Lung (tissue), 11 donors: ENCODE measurements at regions not wholly inside any gene's neighbourhood (a gene's known extent, or its start where the extent isn't known, plus 50 kb on each side); places are given as distances from the start of the nearest gene placed in this dataset.

Experiments used
- ATAC-seq: fragments of 200-7000 bp; cut with Tn5 transposase; one replicate; pipeline ENCODE4 v1.9.1; 2020; ENCODE audit warnings: moderate number of reproducible peaks; ENCODE audit not compliant: insufficient read depth, low FRiP score
- DNase-seq, 3 donors: peaks; one replicate each; pipeline ENCODE4 v3.0.0-alpha.2; 2013 to 2017
- H3K27ac ChIP-seq, 2 donors: one replicate each; pipeline ENCODE4 v1.5.1; 2013; ENCODE audit warnings: mild to moderate bottlenecking in 2 of 2, moderate library complexity in 2 of 2, control low read depth in 1 of 2, inconsistent platforms in 1 of 2, low read depth in 1 of 2, low read length in 1 of 2
- H3K27me3 ChIP-seq, 3 donors: one replicate each; pipeline ENCODE4 v1.5.1; 2013; ENCODE audit warnings: low read length in 2 of 3; ENCODE audit not compliant: control insufficient read depth in 3 of 3, insufficient read depth in 3 of 3
- H3K36me3 ChIP-seq, 4 donors: one replicate each; pipeline ENCODE4 v1.5.1; 2013; ENCODE audit warnings: low read length in 4 of 4, mild to moderate bottlenecking in 1 of 4, moderate library complexity in 1 of 4; ENCODE audit not compliant: control insufficient read depth in 4 of 4, insufficient read depth in 4 of 4
- H3K4me1 ChIP-seq, 5 donors: one replicate each; pipeline ENCODE4 v1.5.1; 2013; ENCODE audit warnings: low read length in 5 of 5, mild to moderate bottlenecking in 2 of 5, moderate library complexity in 1 of 5; ENCODE audit not compliant: control insufficient read depth in 5 of 5, insufficient read depth in 5 of 5
- H3K4me3 ChIP-seq: one replicate; pipeline ENCODE4 v1.5.1; 2013; ENCODE audit warnings: mild to moderate bottlenecking, control low read depth, moderate library complexity
- H3K9ac ChIP-seq, 2 donors: one replicate each; pipeline ENCODE4 v1.5.1; 2013; ENCODE audit warnings: low read length in 2 of 2, control low read depth in 1 of 2; ENCODE audit not compliant: insufficient read depth in 1 of 2
- H3K9me3 ChIP-seq, 4 donors: one replicate each; pipeline ENCODE4 v1.5.1; 2013; ENCODE audit warnings: low read length in 3 of 4, mild to moderate bottlenecking in 1 of 4, moderate library complexity in 1 of 4; ENCODE audit not compliant: control insufficient read depth in 4 of 4, insufficient read depth in 3 of 4
- WGBS, 2 donors: extraction: QIAGEN DNeasy Blood & Tissue Kit; methylation state at CpG; one replicate each; pipeline ENCODE4 v1.1.7; 2013; 5-methylcytosine and 5-hydroxymethylcytosine counted together
- TF ChIP-seq, protein P1 (sequence below): IDR thresholded peaks from 2 replicates; pipeline ENCODE4 v1.5.1; 2012; ENCODE audit warnings: mild to moderate bottlenecking; ENCODE audit errors: control extremely low read depth, extremely low read depth
- donor health status: control.
- donor health status: control.
- donor health status: Bipolar disorder and iron deficiency.
- donor health status: healthy.
- donor health status: DM: yes; HTN: yes; CAD: no.

DNA sequence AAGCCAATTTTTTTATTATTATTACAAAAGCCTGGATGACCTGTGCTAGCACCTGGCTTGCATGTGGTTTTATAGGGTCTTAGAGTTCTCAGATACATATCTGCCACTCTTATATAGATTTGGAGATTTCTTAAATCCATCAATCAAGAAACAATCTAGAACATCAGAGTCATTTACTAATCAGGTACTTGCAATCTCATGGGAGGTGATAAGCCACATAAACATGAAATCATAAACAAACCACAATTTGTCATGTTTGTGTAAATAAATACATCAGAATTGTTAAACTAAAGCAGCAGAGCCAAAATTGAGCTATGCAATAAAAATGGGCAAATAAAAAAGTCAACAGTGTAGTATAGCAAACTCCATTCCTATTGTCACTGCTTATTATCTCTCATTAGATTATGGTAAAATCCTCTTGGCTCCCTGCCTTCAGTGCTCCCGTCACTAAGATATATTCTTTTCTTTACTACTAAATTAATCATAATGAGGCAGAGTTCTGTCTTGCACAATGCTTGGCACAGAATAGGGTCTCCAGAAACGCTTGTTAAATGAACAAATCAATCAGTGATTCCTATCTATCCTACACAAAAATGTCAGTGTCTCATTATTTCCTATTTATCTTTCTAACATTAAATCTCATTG lies 108.7 kb upstream of the TTC29 start:
- Histone ChIP-seq H3K4me3 (no peak overlapping the region), H3K27ac (no peak overlapping the region), H3K27me3 (peaks cover 0 to 2% (median 0%) of the 10 kb centered on the region in 3 donors), H3K9ac (no peak overlapping the region), H3K4me1 (peaks cover 0 to 42% (median 10%) of the 10 kb centered on the region in 5 donors), H3K36me3 (no peaks in the 10 kb centered on the region), H3K9me3 (no peaks in the 10 kb centered on the region)
- ATAC-seq (no peak), DNase-seq (peak in 2 of 3 donors; percentile 40 to 82)
- WGBS, 2 donors = 51 to 79% methylated on average over 2 of the region's 2 CpGs
- TF ChIP-seq, protein P1, sequence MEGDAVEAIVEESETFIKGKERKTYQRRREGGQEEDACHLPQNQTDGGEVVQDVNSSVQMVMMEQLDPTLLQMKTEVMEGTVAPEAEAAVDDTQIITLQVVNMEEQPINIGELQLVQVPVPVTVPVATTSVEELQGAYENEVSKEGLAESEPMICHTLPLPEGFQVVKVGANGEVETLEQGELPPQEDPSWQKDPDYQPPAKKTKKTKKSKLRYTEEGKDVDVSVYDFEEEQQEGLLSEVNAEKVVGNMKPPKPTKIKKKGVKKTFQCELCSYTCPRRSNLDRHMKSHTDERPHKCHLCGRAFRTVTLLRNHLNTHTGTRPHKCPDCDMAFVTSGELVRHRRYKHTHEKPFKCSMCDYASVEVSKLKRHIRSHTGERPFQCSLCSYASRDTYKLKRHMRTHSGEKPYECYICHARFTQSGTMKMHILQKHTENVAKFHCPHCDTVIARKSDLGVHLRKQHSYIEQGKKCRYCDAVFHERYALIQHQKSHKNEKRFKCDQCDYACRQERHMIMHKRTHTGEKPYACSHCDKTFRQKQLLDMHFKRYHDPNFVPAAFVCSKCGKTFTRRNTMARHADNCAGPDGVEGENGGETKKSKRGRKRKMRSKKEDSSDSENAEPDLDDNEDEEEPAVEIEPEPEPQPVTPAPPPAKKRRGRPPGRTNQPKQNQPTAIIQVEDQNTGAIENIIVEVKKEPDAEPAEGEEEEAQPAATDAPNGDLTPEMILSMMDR = no peak

DNA sequence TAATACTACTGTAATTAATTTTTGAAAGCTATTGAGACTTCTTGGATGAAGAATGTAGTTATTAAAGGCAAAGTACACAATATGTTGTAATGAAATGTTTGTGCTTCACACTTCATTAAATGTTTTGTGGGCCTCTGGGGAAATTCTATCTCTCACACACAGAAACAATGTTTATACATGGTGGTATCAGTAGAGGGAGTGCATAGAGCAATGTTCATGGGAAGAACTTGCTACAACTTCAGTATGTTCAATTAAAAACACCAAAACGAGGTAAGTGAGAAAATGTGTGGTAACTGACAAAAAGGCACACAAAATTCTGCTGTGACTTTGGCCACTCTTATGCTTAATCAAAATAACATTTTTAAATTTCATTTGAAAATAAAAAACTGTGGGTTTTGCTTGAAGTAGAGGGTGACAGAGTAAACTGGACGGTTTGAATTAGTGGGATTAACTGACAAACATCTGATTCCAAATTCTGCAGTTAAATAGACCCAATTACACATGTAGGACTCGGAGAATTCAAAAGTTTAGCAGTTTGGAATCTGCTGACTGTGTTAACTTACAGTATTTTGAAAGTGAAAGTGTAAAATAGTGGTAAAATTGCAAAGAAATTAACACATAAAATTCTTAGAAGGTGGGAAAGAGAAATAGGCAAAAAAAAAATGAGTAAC lies 111.4 kb upstream of the TTC29 start:
- Histone ChIP-seq H3K27me3 (peaks cover 0 to 2% (median 0%) of the 10 kb centered on the region in 3 donors), H3K4me1 (peaks cover 0 to 37% (median 0%) of the 10 kb centered on the region in 5 donors), H3K9ac (peak overlapping the region in 1 of 2 donors; percentile 64), H3K4me3 (no peak overlapping the region), H3K9me3 (no peaks in the 10 kb centered on the region), H3K27ac (no peak overlapping the region), H3K36me3 (no peaks in the 10 kb centered on the region)
- ATAC-seq (no peak), DNase-seq (peak in 2 of 3 donors; percentile 71 to 76)
- TF ChIP-seq, protein P1 = no peak
- WGBS, 2 donors = 42 to 62% methylated on average over 3 of the region's 3 CpGs

DNA sequence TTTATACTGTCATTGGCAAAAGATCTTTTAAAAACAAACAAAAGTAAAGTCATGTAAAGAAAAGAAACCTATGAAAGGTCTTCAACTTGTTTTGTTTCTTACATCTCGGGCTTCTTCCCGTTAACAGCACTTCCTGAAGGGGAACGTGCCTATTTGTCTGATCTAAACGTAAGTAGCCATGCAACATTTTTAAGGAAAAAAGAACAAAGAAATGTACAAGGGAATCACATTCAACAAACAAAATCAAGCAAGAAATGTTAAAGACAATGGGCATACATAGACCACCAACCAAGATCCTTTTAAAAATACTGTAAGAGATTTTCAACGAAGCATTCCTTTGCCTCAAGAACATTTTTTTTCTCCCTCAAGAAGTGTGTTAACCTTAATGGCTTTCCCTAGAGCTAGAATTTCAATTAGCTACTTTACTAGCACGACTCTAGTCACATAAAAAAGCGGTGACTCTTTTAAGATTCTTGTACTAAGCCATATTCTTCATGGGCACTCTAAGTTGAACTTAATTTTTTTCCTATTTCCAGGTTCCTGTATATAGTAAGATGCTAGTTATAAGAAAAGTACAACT lies 112.0 kb upstream of the TTC29 start:
- no peaks in the 10 kb centered on the region for H3K27me3 ChIP-seq
- 27 to 52% methylated on average over 7 of the region's 7 CpGs for WGBS, 2 donors
- H3K4me1 ChIP-seq = peaks cover 0 to 37% (median 0%) of the 10 kb centered on the region in 5 donors
- no peak overlapping the region for H3K4me3 ChIP-seq
- H3K9me3 ChIP-seq = no peaks in the 10 kb centered on the region
- H3K27ac ChIP-seq = no peak overlapping the region
- peak in 2 of 3 donors; percentile 59 to 66 for DNase-seq
- TF ChIP-seq, protein P1 = no peak
- peak overlapping the region in 1 of 2 donors; percentile 70 for H3K9ac ChIP-seq
- H3K36me3 ChIP-seq = no peaks in the 10 kb centered on the region
- ATAC-seq = no peak
